Adrenal gland (tissue), 5 donors: ENCODE measurements at regions not wholly inside any gene's neighbourhood (a gene's known extent, or its start where the extent isn't known, plus 50 kb on each side); places are given as distances from the start of the nearest gene placed in this dataset.

Source experiments
- POLR2A ChIP-seq, 2 donors: fragments of 450-650 bp; IDR thresholded peaks; one replicate each; pipeline ENCODE4 v1.6.1; 2017; ENCODE audit warnings: antibody characterized with exemption in 2 of 2, mild to moderate bottlenecking in 2 of 2, moderate library complexity in 1 of 2
- TF ChIP-seq, protein P1 (sequence below), 6 experiments: fragments of 450-650 bp in 4 of 6; fragments of 200-600 bp in 2 of 6; sonication (generic) in 1 of 6; IDR thresholded peaks; 1 replicate in 5 of 6; 2 replicates in 1 of 6; pipeline versions ENCODE4 v1.5.1 to v1.8.0; 2016 to 2021; ENCODE audit warnings: antibody characterized with exemption in 6 of 6, mild to moderate bottlenecking in 2 of 6, moderate library complexity in 1 of 6
- donor health status: DM: no; HTN: no; CAD: no.

DNA sequence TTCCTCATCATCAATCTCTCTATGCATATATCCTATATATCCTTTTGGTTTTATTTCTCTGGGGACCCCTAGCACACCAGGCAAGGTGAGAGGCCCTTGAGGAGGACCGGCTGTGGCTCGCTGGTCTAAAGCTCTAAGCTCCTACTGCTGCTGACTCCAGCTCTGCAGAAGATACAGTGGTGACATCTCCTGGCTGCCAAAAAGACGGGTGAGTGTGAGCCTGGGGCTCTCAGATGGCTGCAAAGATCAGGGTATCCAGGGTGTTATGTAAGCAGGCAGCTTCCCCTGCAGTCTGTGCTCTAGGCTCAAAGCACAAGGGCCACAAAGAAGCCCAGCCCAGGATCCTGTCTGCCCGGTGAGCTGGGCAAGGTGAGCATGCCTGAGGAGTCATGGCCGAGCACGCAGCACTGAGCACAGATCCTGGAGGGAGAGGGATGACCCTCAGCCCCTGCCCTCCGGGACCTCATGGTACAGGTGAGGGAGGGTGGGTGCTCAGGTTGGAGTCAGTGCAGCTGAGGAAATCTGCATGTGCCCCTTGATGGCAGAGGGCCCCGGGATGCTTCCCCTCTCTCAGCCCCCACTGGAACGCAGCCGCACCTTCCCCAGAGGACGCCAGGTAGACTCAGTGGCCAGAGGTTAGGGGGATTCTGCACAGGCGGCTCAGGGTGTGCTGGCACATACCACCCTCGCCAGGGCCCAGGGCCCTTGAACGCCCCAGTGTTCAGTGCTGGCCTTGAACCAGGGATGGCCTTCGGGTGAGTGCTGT is 95.4 kb upstream of the INSIG1 start:
- TF ChIP-seq, protein P1, sequence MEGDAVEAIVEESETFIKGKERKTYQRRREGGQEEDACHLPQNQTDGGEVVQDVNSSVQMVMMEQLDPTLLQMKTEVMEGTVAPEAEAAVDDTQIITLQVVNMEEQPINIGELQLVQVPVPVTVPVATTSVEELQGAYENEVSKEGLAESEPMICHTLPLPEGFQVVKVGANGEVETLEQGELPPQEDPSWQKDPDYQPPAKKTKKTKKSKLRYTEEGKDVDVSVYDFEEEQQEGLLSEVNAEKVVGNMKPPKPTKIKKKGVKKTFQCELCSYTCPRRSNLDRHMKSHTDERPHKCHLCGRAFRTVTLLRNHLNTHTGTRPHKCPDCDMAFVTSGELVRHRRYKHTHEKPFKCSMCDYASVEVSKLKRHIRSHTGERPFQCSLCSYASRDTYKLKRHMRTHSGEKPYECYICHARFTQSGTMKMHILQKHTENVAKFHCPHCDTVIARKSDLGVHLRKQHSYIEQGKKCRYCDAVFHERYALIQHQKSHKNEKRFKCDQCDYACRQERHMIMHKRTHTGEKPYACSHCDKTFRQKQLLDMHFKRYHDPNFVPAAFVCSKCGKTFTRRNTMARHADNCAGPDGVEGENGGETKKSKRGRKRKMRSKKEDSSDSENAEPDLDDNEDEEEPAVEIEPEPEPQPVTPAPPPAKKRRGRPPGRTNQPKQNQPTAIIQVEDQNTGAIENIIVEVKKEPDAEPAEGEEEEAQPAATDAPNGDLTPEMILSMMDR (IDR thresholded peaks at IDR 0.05) = no peak
- no peak for TF ChIP-seq POLR2A (IDR thresholded peaks at IDR 0.05)
